ENCODE measurements at regions not wholly inside any gene's neighbourhood (a gene's known extent, or its start where the extent isn't known, plus 50 kb on each side); places are given as distances from the start of the nearest gene placed in this dataset.

GRCh38 chr7:8932751-8933150, 499.3 kb downstream of the NXPH1 start:
- Histone ChIP-seq H3K9me2 (ENCODE audit: low read depth, low read length) (no peaks in the 10 kb centered on the region), H3K4me1 (ENCODE audit: insufficient read depth, low read length, severe bottlenecking) (no peaks in the 10 kb centered on the region), H3K9ac (ENCODE audit: low read length) (no peak overlapping the region), H3K79me2 (ENCODE audit: insufficient read depth, low read length) (no peaks in the 10 kb centered on the region), H2AFZ (ENCODE audit: low read length) (no peak overlapping the region), H4K20me1 (ENCODE audit: insufficient read depth, low read length) (no peaks in the 10 kb centered on the region), H3K9me3 (ENCODE audit: low read length) (no peaks in the 10 kb centered on the region), H3K4me2 (ENCODE audit: low read length) (no peak overlapping the region), H3K27ac (ENCODE audit: low read depth, low read length, poor library complexity, severe bottlenecking) (no peak overlapping the region), H3F3A (ENCODE audit: insufficient read depth, low read length) (no peaks in the 10 kb centered on the region), H3K36me3 (ENCODE audit: insufficient read depth, low read length) (no peaks in the 10 kb centered on the region), H3K27me3 (ENCODE audit: insufficient read depth, low read length) (no peaks in the 10 kb centered on the region), H3K4me3 (ENCODE audit: low read depth, low read length, poor library complexity, severe bottlenecking) (no peak overlapping the region)
- TF ChIP-seq EZH2 (IDR thresholded peaks at IDR 0.05; ENCODE audit: borderline replicate concordance, low read length): no peak

- H4K20me1 ChIP-seq (ENCODE audit: insufficient read depth, low read length): no peaks in the 10 kb centered on the region
- no peaks in the 10 kb centered on the region for H3K79me2 ChIP-seq (ENCODE audit: insufficient read depth, low read length)
- no peaks in the 10 kb centered on the region for H3F3A ChIP-seq (ENCODE audit: insufficient read depth, low read length)
- no peaks in the 10 kb centered on the region for H3K36me3 ChIP-seq (ENCODE audit: insufficient read depth, low read length)
- H3K4me2 ChIP-seq (ENCODE audit: low read length): no peak overlapping the region
- no peaks in the 10 kb centered on the region for H3K27me3 ChIP-seq (ENCODE audit: insufficient read depth, low read length)
- H3K4me3 ChIP-seq (ENCODE audit: low read depth, low read length, poor library complexity, severe bottlenecking): no peak overlapping the region
- TF ChIP-seq CTCF (IDR thresholded peaks at IDR 0.05; ENCODE audit: low read length): no peak
- TF ChIP-seq EZH2 (IDR thresholded peaks at IDR 0.05; ENCODE audit: borderline replicate concordance, low read length): no peak
- H3K4me1 ChIP-seq (ENCODE audit: insufficient read depth, low read length, severe bottlenecking): no peaks in the 10 kb centered on the region
- no peaks in the 10 kb centered on the region for H3K9me3 ChIP-seq (ENCODE audit: low read length)
- no peak overlapping the region for H3K27ac ChIP-seq (ENCODE audit: low read depth, low read length, poor library complexity, severe bottlenecking)
- H3K9ac ChIP-seq (ENCODE audit: low read length): no peak overlapping the region
- no peak overlapping the region for H2AFZ ChIP-seq (ENCODE audit: low read length)
- H3K9me2 ChIP-seq (ENCODE audit: low read depth, low read length): no peaks in the 10 kb centered on the region
Observed at GRCh38 chr7:8937204-8937603, 503.8 kb downstream of the NXPH1 start.

DNA sequence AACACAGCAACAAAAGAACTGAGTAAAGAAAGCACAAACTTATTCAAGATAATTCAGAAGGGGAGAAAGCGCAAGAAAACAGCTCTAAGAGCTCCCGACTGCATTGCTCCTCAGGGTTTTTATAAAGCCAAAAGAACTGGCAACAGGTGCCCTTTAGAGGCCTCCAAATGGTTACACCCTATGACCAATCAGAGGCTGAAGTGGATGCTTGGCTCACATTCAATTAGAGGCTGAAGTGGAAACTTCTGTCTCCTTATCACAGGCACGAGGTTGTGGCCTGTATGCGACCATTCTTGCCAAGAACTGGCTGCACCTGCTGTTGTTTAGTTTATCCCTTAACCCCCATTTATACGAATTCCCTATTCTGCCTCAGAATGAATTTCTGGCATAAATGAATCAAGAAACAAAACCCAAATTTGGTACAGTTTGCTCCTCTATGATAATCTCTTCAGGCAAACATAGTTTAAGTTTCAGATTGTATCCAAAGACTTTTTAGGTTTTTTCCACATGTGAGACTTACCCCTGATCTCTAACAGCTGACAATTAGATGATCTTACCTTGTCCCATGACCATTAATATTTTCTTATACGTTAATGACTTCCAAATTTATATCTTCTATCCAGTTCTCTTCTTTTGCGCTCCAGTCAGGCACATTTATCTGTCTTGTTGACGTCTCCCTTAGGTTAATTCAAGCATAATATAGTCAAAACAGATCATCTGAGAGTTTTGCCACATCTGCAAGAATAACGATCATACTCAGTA, 504.8 kb downstream of the NXPH1 start:
- Histone ChIP-seq H3K79me2 (ENCODE audit: insufficient read depth, low read length) (no peaks in the 10 kb centered on the region), H3K4me3 (ENCODE audit: low read depth, low read length, poor library complexity, severe bottlenecking) (no peak overlapping the region), H3K9ac (ENCODE audit: low read length) (no peak overlapping the region), H3K9me2 (ENCODE audit: low read depth, low read length) (no peaks in the 10 kb centered on the region), H3K27me3 (ENCODE audit: insufficient read depth, low read length) (no peaks in the 10 kb centered on the region), H2AFZ (ENCODE audit: low read length) (no peak overlapping the region), H3K36me3 (ENCODE audit: insufficient read depth, low read length) (no peaks in the 10 kb centered on the region), H3K9me3 (ENCODE audit: low read length) (no peaks in the 10 kb centered on the region), H3K27ac (ENCODE audit: low read depth, low read length, poor library complexity, severe bottlenecking) (no peak overlapping the region), H3K4me1 (ENCODE audit: insufficient read depth, low read length, severe bottlenecking) (no peaks in the 10 kb centered on the region), H3K4me2 (ENCODE audit: low read length) (no peak overlapping the region), H3F3A (ENCODE audit: insufficient read depth, low read length) (no peaks in the 10 kb centered on the region), H4K20me1 (ENCODE audit: insufficient read depth, low read length) (no peaks in the 10 kb centered on the region)
- no peak for TF ChIP-seq EZH2 (IDR thresholded peaks at IDR 0.05; ENCODE audit: borderline replicate concordance, low read length)
- TF ChIP-seq CTCF (IDR thresholded peaks at IDR 0.05; ENCODE audit: low read length): no peak

DNA sequence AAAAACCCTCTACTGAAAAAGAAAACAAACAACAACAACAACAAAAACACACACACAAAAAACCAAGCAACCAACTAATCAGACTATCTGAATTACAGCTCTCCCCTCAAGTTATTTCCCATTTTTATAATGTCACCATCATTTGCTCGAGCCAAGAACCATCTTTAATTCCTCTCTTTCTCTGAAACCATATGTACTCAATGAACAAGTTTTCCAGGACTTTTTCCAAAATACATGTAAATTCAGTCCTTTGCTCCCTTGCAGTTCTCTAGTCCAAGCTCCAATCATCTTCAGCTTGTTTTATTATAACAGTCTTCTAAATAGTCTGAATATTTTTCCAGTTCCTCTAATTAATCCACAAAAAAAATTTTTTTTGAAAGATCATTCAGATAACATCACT, 506.0 kb downstream of the NXPH1 start:
- H3K9me2 ChIP-seq (ENCODE audit: low read depth, low read length): no peaks in the 10 kb centered on the region
- H3K4me2 ChIP-seq (ENCODE audit: low read length): no peak overlapping the region
- no peaks in the 10 kb centered on the region for H3K36me3 ChIP-seq (ENCODE audit: insufficient read depth, low read length)
- no peak overlapping the region for H3K27ac ChIP-seq (ENCODE audit: low read depth, low read length, poor library complexity, severe bottlenecking)
- no peak overlapping the region for H3K4me3 ChIP-seq (ENCODE audit: low read depth, low read length, poor library complexity, severe bottlenecking)
- H3K79me2 ChIP-seq (ENCODE audit: insufficient read depth, low read length): no peaks in the 10 kb centered on the region
- H3K27me3 ChIP-seq (ENCODE audit: insufficient read depth, low read length): no peaks in the 10 kb centered on the region
- no peaks in the 10 kb centered on the region for H3K9me3 ChIP-seq (ENCODE audit: low read length)
- no peak overlapping the region for H3K9ac ChIP-seq (ENCODE audit: low read length)
- no peak overlapping the region for H2AFZ ChIP-seq (ENCODE audit: low read length)
- H3F3A ChIP-seq (ENCODE audit: insufficient read depth, low read length): no peaks in the 10 kb centered on the region
- H3K4me1 ChIP-seq (ENCODE audit: insufficient read depth, low read length, severe bottlenecking): no peaks in the 10 kb centered on the region
- no peaks in the 10 kb centered on the region for H4K20me1 ChIP-seq (ENCODE audit: insufficient read depth, low read length)
- TF ChIP-seq EZH2 (IDR thresholded peaks at IDR 0.05; ENCODE audit: borderline replicate concordance, low read length): no peak
- no peak for TF ChIP-seq CTCF (IDR thresholded peaks at IDR 0.05; ENCODE audit: low read length)

Data from OCI-LY1 (cell line).